IMR-90 (cell line): ENCODE measurements at regions not wholly inside any gene's neighbourhood (a gene's known extent, or its start where the extent isn't known, plus 50 kb on each side); places are given as distances from the start of the nearest gene placed in this dataset.

Experiments
- ATAC-seq: fragments of 200-7000 bp; cut with Tn5 transposase; 2 replicates; pipeline ENCODE4 v1.9.1; 2020; ENCODE audit warnings: low read depth, mild to moderate bottlenecking, moderate library complexity
- BruUV-seq: library from RNA; stranded (reverse); fragments of 400-500 nt; replicated peaks from 2 replicates; lab custom pipeline; 2021; lab: Mats Ljungman, UMichigan
- CTCF ChIA-PET: fragments of 300-600 bp; formaldehyde crosslinking; extraction: SDS; loops from one replicate; lab custom pipeline; 2021; ENCODE audit warnings: antibody characterized with exemption; lab: Yijun Ruan, JAX
- POLR2A ChIA-PET: fragments of 300-600 bp; sonication (Branson Sonifier 250); formaldehyde crosslinking; loops from one replicate; lab custom pipeline; 2022; ENCODE audit warnings: antibody characterized with exemption; ENCODE audit not compliant: unreplicated experiment; lab: Charles Lee
- DNase-seq: peaks from one replicate; pipeline ENCODE4 v3.0.0; 2013
- H2AFZ ChIP-seq: replicated peaks from 2 replicates; pipeline ENCODE3; 2013; ENCODE audit warnings: low read length, mild to moderate bottlenecking; ENCODE audit not compliant: poor library complexity
- H2AK5ac ChIP-seq: 2 replicates; pipeline ENCODE4 v1.6.1; 2013; ENCODE audit warnings: low read depth, low read length, inconsistent platforms
- H2AK9ac ChIP-seq: replicated peaks from 2 replicates; pipeline ENCODE3; 2013; ENCODE audit warnings: mild to moderate bottlenecking, low read depth, low read length, moderate library complexity; ENCODE audit not compliant: poor library complexity
- H2BK120ac ChIP-seq: 2 replicates; pipeline ENCODE4 v1.6.1; 2013; ENCODE audit warnings: low read depth, low read length, inconsistent platforms
- H2BK15ac ChIP-seq: 3 replicates; pipeline ENCODE4 v1.6.1; 2013; ENCODE audit warnings: low read depth, low read length, inconsistent platforms
- H2BK20ac ChIP-seq: 2 replicates; pipeline ENCODE4 v1.6.1; 2013; ENCODE audit warnings: low read depth, mild to moderate bottlenecking, inconsistent platforms, low read length, moderate library complexity
- H2BK5ac ChIP-seq: 2 replicates; pipeline ENCODE4 v1.6.1; 2013; ENCODE audit warnings: mild to moderate bottlenecking, low read depth, low read length, inconsistent platforms; ENCODE audit not compliant: poor library complexity, severe bottlenecking
- H3K14ac ChIP-seq: replicated peaks from 2 replicates; pipeline ENCODE4 v1.6.1; 2013; ENCODE audit warnings: low read depth, low read length, inconsistent platforms
- H3K18ac ChIP-seq: 2 replicates; pipeline ENCODE4 v1.6.1; 2013; ENCODE audit warnings: low read depth, low read length, control low read depth
- H3K23ac ChIP-seq: 2 replicates; pipeline ENCODE4 v1.6.1; 2013; ENCODE audit warnings: low read depth, low read length, inconsistent platforms
- H3K27ac ChIP-seq: 2 replicates; pipeline ENCODE4 v1.5.1; 2013; ENCODE audit warnings: mild to moderate bottlenecking, control low read depth, low read length; ENCODE audit not compliant: insufficient read depth
- H3K27me3 ChIP-seq: 2 replicates; pipeline ENCODE4 v1.6.1; 2013; ENCODE audit warnings: low read length; ENCODE audit not compliant: control insufficient read depth, insufficient read depth
- H3K36me3 ChIP-seq: 2 replicates; pipeline ENCODE4 v1.6.1; 2013; ENCODE audit warnings: low read length, mixed read lengths; ENCODE audit not compliant: control insufficient read depth, insufficient read depth
- H3K4ac ChIP-seq: 2 replicates; pipeline ENCODE4 v1.6.1; 2013; ENCODE audit warnings: low read depth, low read length, inconsistent platforms
- H3K4me1 ChIP-seq: 2 replicates; pipeline ENCODE4 v1.6.1; 2013; ENCODE audit warnings: low read length, mixed read lengths; ENCODE audit not compliant: control insufficient read depth, insufficient read depth
- H3K4me2 ChIP-seq: 2 replicates; pipeline ENCODE4 v1.6.1; 2013; ENCODE audit warnings: low read depth, mild to moderate bottlenecking, control low read depth, low read length, moderate library complexity
- H3K4me3 ChIP-seq: 2 replicates; pipeline ENCODE4 v1.5.1; 2013; ENCODE audit warnings: low read depth, mild to moderate bottlenecking, control low read depth, low read length, moderate library complexity; ENCODE audit not compliant: insufficient read depth
- H3K56ac ChIP-seq: 2 replicates; pipeline ENCODE4 v1.6.1; 2013; ENCODE audit warnings: low read length, inconsistent platforms; ENCODE audit not compliant: insufficient read depth; ENCODE audit errors: extremely low read depth
- H3K79me1 ChIP-seq, 2 experiments: 2 replicates each; pipeline ENCODE4 v1.6.1; 2013; ENCODE audit warnings: low read length in 2 of 2, inconsistent platforms in 1 of 2, low read depth in 1 of 2
- H3K9ac ChIP-seq: 2 replicates; pipeline ENCODE4 v1.6.1; 2013; ENCODE audit warnings: low read depth, low read length, control low read depth
- H3K9me1 ChIP-seq: 2 replicates; pipeline ENCODE4 v1.6.1; 2013; ENCODE audit warnings: low read length, inconsistent platforms; ENCODE audit not compliant: insufficient read depth
- H3K9me3 ChIP-seq: 2 replicates; pipeline ENCODE4 v1.6.1; 2013; ENCODE audit warnings: low read length; ENCODE audit not compliant: control insufficient read depth, insufficient read depth
- H4K20me1 ChIP-seq: 2 replicates; pipeline ENCODE4 v1.6.1; 2013; ENCODE audit warnings: low read length, inconsistent platforms; ENCODE audit not compliant: insufficient read depth
- H4K5ac ChIP-seq: 2 replicates; pipeline ENCODE4 v1.6.1; 2013; ENCODE audit warnings: mild to moderate bottlenecking, low read depth, low read length, control low read depth
- H4K8ac ChIP-seq, 2 experiments: 2 replicates each; pipeline ENCODE4 v1.6.1; 2013; ENCODE audit warnings: low read depth in 2 of 2, low read length in 2 of 2, control low read depth in 1 of 2, inconsistent platforms in 1 of 2
- H4K91ac ChIP-seq: 2 replicates; pipeline ENCODE4 v1.6.1; 2013; ENCODE audit warnings: low read depth, low read length, inconsistent platforms; ENCODE audit not compliant: insufficient read depth
- BHLHE40 ChIP-seq: fragments of 150-350 bp; IDR thresholded peaks from 2 replicates; pipeline ENCODE4 v1.6.1; 2016; ENCODE audit warnings: mild to moderate bottlenecking, low read depth, low read length
- FOS ChIP-seq: fragments of 150-350 bp; IDR thresholded peaks from 2 replicates; pipeline ENCODE4 v1.6.1; 2016; ENCODE audit warnings: low read depth, low read length
- NFE2L2 ChIP-seq: fragments of 150-350 bp; IDR thresholded peaks from 2 replicates; pipeline ENCODE4 v1.6.1; 2016; ENCODE audit warnings: low read depth, mild to moderate bottlenecking, low read length
- WGBS, 2 experiments: methylation state at CpG; one replicate each; pipeline versions ENCODE4 v1.1.5 to v1.1.7; 2013; ENCODE audit warnings: missing lambda C conversion rate in 2 of 2; ENCODE audit not compliant: insufficient read length in 1 of 2; ENCODE audit errors: extremely low coverage in 2 of 2; 5-methylcytosine and 5-hydroxymethylcytosine counted together
- dilution Hi-C: fragments of 300-500 bp; cut with HindIII; formaldehyde crosslinking; loops from one replicate; pipeline ENCODE4 v1.14.3; 2018; ENCODE audit warnings: low sequenced_read_pairs; ENCODE audit not compliant: unreplicated experiment
- in situ Hi-C: fragments of 300-500 bp; cut with MboI; formaldehyde crosslinking; loops from 3 replicates; pipeline ENCODE4 v1.14.3; 2019; ENCODE audit warnings: low sequenced_read_pairs, inconsistent platforms, mixed read lengths
- intact Hi-C: fragments of 100-400 bp; cut with micrococcal nuclease; formaldehyde crosslinking; loops from 2 replicates; pipeline ENCODE4 v1.10.0; 2022

DNA sequence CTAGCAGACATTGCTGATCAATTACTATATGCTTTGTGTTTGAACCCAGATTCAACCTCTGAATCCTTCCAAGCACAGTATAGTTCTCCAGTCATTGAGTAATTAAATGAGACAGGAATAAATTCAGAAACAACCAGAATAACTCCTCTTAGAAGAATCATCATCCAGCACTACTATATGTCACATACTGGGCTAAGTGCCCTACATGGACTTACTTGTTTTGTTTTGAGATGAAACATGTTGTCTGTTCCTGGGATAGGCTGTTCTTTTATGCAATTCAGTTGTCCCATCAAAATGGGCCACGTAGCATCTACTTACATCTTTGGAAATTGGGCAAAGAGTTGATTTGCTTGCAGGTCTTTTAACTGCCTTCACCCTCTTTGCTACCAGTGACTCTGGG, 365.5 kb upstream of the SUCLG2 start:
- Histone ChIP-seq H3K18ac (no peak overlapping the region), H3K14ac (no peak overlapping the region), H2BK5ac (no peak overlapping the region), H4K5ac (no peak overlapping the region), H3K4me2 (no peak overlapping the region), H3K23ac (no peak overlapping the region), H2BK20ac (no peak overlapping the region), H3K56ac (no peak overlapping the region), H4K20me1 (no peaks in the 10 kb centered on the region), H2AFZ (no peak overlapping the region), H3K9me1 (no peaks in the 10 kb centered on the region), H2AK5ac (no peak overlapping the region), H3K27ac (no peak overlapping the region), H2BK120ac (no peak overlapping the region), H3K9ac (no peak overlapping the region), H4K91ac (no peak overlapping the region), H4K8ac (no peak overlapping the region), H3K4me3 (no peak overlapping the region), H3K27me3 (no peaks in the 10 kb centered on the region), H3K79me1 (no peaks in the 10 kb centered on the region), H2BK15ac (no peak overlapping the region), H3K4me1 (no peaks in the 10 kb centered on the region), H3K4ac (no peak overlapping the region), H3K9me3 (no peaks in the 10 kb centered on the region), H3K36me3 (no peaks in the 10 kb centered on the region), H2AK9ac (no peak overlapping the region)
- BruUV-seq, result no TSS peak
- ChIA-PET POLR2A (no interaction called here), CTCF (no interaction called here)
- intact Hi-C loops (loop anchor here (10.0 kb wide), 2 partner anchors 635 to 915 kb away; no protein-coding TSS in a partner anchor), dilution Hi-C loops (no loop called here), in situ Hi-C loops (no loop called here)
- no CpG with 5 or more reads among the region's 1 CpG for WGBS, 2 experiments
- TF ChIP-seq FOS (no peak), BHLHE40 (no peak), NFE2L2 (no peak)
- ATAC-seq (no peak), DNase-seq (no peak)
